ENCODE measurements at regions not wholly inside any gene's neighbourhood (a gene's known extent, or its start where the extent isn't known, plus 50 kb on each side); places are given as distances from the start of the nearest gene placed in this dataset.

GRCh38 chr5:142408981-142409481 lies 84.2 kb upstream of the SPRY4 start:
- ATAC-seq: no peak
- TF ChIP-seq CSDC2 (CRISPR knock-in tag; IDR thresholded peaks at IDR 0.05) (no peak), ZFP30 (CRISPR knock-in tag; IDR thresholded peaks at IDR 0.05) (no peak), ZNF8 (CRISPR knock-in tag; IDR thresholded peaks at IDR 0.05) (no peak), GLIS3 (CRISPR knock-in tag; IDR thresholded peaks at IDR 0.05) (no peak), ZNF70 (CRISPR knock-in tag; IDR thresholded peaks at IDR 0.05) (no peak), OSR1 (CRISPR knock-in tag; IDR thresholded peaks at IDR 0.05) (no peak), TSHZ2 (CRISPR knock-in tag; IDR thresholded peaks at IDR 0.05) (no peak), POU6F1 (CRISPR knock-in tag; IDR thresholded peaks at IDR 0.05; ENCODE audit: borderline replicate concordance, low read depth) (no peak)

GRCh38 chr5:142408536-142408935 lies 83.7 kb upstream of the SPRY4 start:
- TF ChIP-seq PATZ1 (CRISPR knock-in tag; IDR thresholded peaks at IDR 0.05; ENCODE audit: borderline replicate concordance): no peak
- TF ChIP-seq GLIS3 (CRISPR knock-in tag; IDR thresholded peaks at IDR 0.05): no peak
- no peak for TF ChIP-seq PPARA (CRISPR knock-in tag; IDR thresholded peaks at IDR 0.05; ENCODE audit: borderline replicate concordance)
- no peak for TF ChIP-seq BACH2 (CRISPR knock-in tag; IDR thresholded peaks at IDR 0.05; ENCODE audit: borderline replicate concordance)
- no peak for TF ChIP-seq ZNF8 (CRISPR knock-in tag; IDR thresholded peaks at IDR 0.05)
- TF ChIP-seq CSRNP3 (CRISPR knock-in tag; IDR thresholded peaks at IDR 0.05): no peak
- TF ChIP-seq POU6F1 (CRISPR knock-in tag; IDR thresholded peaks at IDR 0.05; ENCODE audit: borderline replicate concordance, low read depth): no peak
- TF ChIP-seq ISL1 (CRISPR knock-in tag; IDR thresholded peaks at IDR 0.05): no peak
- no peak for TF ChIP-seq TSHZ2 (CRISPR knock-in tag; IDR thresholded peaks at IDR 0.05)
- no peak for TF ChIP-seq ZNF565 (CRISPR knock-in tag; conservative IDR thresholded peaks at IDR 0.05; ENCODE audit: low read depth)
- no peak for TF ChIP-seq ARNTL (CRISPR knock-in tag; IDR thresholded peaks at IDR 0.05; ENCODE audit: borderline replicate concordance, low read depth)
- TF ChIP-seq ZNF70 (CRISPR knock-in tag; IDR thresholded peaks at IDR 0.05): no peak
- TF ChIP-seq ZFP30 (CRISPR knock-in tag; IDR thresholded peaks at IDR 0.05): no peak
- TF ChIP-seq ZC3H10 (CRISPR knock-in tag; IDR thresholded peaks at IDR 0.05): no peak

More at GRCh38 chr5:142408536-142408935, 83.7 kb upstream of the SPRY4 start:
- ATAC-seq: no peak

Measured in SK-N-SH treated with all-trans-retinoic acid at 6 μM for 48 hours (cell line).